C4-2B (cell line): ENCODE measurements at regions not wholly inside any gene's neighbourhood (a gene's known extent, or its start where the extent isn't known, plus 50 kb on each side); places are given as distances from the start of the nearest gene placed in this dataset.

Experiments
- H3K27ac ChIP-seq: fragments of 450-650 bp; 2 replicates; pipeline ENCODE4 v1.5.1; 2017
- ZFX ChIP-seq: fragments of 450-650 bp; IDR thresholded peaks from 2 replicates; pipeline ENCODE4 v1.6.1; 2017
- TF ChIP-seq, protein P1 (sequence below): fragments of 450-650 bp; conservative IDR thresholded peaks from 2 replicates; pipeline ENCODE4 v1.5.1; 2017; ENCODE audit warnings: mild to moderate bottlenecking

DNA sequence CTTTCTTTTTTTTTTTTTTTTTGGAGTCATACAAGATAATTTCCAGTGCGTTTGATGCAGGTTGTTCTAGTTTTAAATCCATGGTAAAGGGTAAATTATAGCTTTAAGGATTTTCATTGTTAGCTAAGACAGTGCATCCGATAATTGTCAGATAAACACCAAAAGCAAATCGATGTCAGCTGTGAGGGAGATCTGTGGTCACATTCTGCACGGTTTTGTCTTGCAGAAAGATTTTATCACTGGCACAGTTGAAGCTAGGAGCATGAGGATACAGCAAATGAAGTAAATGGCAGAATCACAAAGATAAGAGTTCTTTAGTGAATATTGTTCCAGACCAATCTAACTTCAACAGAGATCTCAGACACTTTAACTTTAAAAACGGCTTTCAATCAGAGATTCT lies 648.8 kb upstream of the COBL start:
- no peak overlapping the region for H3K27ac ChIP-seq
- TF ChIP-seq, protein P1, sequence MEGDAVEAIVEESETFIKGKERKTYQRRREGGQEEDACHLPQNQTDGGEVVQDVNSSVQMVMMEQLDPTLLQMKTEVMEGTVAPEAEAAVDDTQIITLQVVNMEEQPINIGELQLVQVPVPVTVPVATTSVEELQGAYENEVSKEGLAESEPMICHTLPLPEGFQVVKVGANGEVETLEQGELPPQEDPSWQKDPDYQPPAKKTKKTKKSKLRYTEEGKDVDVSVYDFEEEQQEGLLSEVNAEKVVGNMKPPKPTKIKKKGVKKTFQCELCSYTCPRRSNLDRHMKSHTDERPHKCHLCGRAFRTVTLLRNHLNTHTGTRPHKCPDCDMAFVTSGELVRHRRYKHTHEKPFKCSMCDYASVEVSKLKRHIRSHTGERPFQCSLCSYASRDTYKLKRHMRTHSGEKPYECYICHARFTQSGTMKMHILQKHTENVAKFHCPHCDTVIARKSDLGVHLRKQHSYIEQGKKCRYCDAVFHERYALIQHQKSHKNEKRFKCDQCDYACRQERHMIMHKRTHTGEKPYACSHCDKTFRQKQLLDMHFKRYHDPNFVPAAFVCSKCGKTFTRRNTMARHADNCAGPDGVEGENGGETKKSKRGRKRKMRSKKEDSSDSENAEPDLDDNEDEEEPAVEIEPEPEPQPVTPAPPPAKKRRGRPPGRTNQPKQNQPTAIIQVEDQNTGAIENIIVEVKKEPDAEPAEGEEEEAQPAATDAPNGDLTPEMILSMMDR = no peak
- no peak for TF ChIP-seq ZFX

GRCh38 chr7:51961804-51962203 lies 645.2 kb upstream of the COBL start:
- no peak overlapping the region for H3K27ac ChIP-seq
- no peak for TF ChIP-seq ZFX
- TF ChIP-seq, protein P1 = no peak

DNA sequence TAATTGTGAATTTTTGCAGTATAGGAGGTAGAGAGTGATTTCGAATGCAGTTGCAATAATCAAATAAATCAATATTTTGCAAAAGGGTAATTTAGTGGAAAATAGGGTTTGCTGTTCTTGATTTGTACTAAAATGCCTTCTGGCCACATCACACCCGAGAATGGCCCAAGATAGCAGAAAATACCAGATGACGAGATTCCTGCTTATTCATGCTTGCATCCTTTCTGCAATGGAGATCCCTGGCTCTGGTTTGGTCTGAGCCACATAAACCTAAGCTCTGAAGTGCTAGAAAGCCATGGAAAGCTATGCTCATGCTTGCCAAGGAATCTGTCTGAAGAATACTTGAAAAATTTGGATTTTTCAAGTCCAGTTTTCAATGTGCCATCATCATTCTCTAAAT lies 634.2 kb upstream of the COBL start:
- TF ChIP-seq, protein P1 = no peak
- TF ChIP-seq ZFX = no peak
- H3K27ac ChIP-seq = no peak overlapping the region

DNA sequence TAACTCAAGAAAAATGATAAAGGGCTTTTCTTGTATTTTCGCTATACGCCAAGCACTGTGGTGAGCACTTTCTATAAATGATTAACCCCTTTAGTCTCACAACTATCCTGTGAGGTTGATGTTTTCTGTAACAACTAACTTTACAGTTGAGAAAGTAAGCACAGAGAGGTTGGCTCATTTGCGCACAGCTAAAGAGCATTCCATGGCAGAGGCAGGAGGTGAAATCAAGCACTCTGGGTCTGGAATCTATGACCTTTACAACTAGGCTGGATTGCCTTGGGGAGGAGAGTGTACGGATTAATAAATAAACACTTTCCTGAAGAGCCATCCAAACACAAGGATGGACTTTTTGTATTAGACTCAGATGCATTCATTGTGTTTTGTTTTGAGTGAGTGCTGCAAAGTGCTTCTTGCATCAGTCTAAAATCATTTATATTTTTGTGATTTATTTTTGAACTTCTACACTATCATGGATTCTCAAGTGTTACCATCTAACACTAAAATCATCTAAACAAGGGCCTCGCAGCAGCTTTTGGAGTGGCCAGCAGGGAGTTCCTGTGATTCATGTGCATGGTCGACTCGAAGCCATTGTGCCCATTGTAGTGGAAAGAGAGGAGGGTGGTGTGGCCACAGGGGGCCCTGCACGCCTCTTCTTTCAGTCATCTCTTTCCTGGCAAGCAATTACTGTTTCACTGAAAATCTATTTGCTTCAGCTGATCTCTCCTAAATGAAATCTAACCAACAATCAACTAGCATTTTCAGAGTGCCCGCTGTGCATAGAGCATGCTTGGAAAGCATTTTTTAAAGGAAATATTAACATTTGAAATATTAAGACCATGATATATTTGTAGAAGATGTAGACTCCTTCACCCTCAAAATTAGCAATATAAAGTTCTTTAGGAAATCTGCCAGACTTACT lies 633.4 kb upstream of the COBL start:
- no peak for TF ChIP-seq ZFX
- TF ChIP-seq, protein P1 = no peak
- H3K27ac ChIP-seq = no peak overlapping the region

DNA sequence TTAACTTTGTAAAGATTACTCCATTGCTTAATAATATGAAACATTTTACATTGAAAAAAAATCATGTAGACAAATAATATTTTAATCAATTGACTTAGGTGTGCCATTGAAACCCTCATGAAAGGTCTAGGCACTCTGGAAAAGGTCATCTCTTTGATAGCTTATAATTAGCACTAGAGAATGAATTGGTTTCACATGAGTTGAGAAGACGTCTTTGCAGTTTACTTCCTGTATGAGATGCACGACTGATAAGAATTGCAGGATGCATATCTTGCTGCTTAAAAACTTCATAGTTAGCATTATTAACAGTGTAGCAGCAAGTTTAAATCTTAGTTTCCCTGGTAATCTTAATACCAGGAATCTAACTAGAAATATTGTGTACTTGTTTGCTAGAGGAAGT lies 614.2 kb upstream of the COBL start:
- TF ChIP-seq, protein P1 = no peak
- no peak overlapping the region for H3K27ac ChIP-seq

DNA sequence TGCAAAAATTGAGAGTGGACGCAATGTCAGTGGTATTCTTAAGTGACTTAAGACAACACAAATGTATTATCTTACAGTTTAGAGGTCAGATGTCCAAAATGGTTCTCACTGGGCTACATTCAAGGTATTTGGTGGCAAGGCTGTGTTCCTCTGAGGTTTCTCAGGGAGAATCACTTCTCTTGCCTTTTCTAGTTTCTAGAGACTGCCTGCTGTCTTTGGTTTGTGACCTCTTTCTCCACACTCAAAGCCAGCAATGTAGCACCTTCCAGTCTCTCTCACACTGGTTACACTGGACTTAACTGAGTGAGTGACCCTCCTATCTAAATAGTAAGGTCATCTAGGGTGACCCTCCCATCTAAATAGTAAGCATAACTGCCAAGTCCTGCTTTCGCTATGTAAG lies 613.2 kb upstream of the COBL start:
- H3K27ac ChIP-seq = no peak overlapping the region
- TF ChIP-seq, protein P1 = no peak

- TF ChIP-seq, protein P1 = no peak
- no peak for TF ChIP-seq ZFX
- H3K27ac ChIP-seq = no peak overlapping the region
Measured at GRCh38 chr7:51927738-51928137, 611.1 kb upstream of the COBL start.
